Muscle layer of colon (tissue), 2 donors: ENCODE measurements at regions not wholly inside any gene's neighbourhood (a gene's known extent, or its start where the extent isn't known, plus 50 kb on each side); places are given as distances from the start of the nearest gene placed in this dataset.

ENCODE experiments used
- H3K27ac ChIP-seq: one replicate; pipeline ENCODE4 v1.7.0; 2013; ENCODE audit warnings: low read depth, mild to moderate bottlenecking, low read length, moderate library complexity
- H3K27me3 ChIP-seq, 2 donors: one replicate each; pipeline ENCODE4 v1.7.0; 2013; ENCODE audit warnings: low read length in 2 of 2, mild to moderate bottlenecking in 2 of 2; ENCODE audit not compliant: insufficient read depth in 2 of 2, control insufficient read depth in 1 of 2
- H3K36me3 ChIP-seq: one replicate; pipeline ENCODE4 v1.7.0; 2013; ENCODE audit warnings: mild to moderate bottlenecking, low read length; ENCODE audit not compliant: insufficient read depth
- H3K4me1 ChIP-seq: one replicate; pipeline ENCODE4 v1.7.0; 2013; ENCODE audit warnings: mild to moderate bottlenecking, low read length; ENCODE audit not compliant: insufficient read depth
- H3K4me3 ChIP-seq, 2 donors: one replicate each; pipeline ENCODE4 v1.7.0; 2013; ENCODE audit warnings: low read length in 2 of 2, low read depth in 1 of 2, mild to moderate bottlenecking in 1 of 2, moderate library complexity in 1 of 2
- H3K9ac ChIP-seq: one replicate; pipeline ENCODE4 v1.7.0; 2013; ENCODE audit warnings: low read length
- H3K9me3 ChIP-seq: one replicate; pipeline ENCODE4 v1.7.0; 2013; ENCODE audit warnings: mild to moderate bottlenecking, low read length
- donor health status: abdominal sarcoma.
- donor health status: Adenocarcinoma of cecum.

DNA sequence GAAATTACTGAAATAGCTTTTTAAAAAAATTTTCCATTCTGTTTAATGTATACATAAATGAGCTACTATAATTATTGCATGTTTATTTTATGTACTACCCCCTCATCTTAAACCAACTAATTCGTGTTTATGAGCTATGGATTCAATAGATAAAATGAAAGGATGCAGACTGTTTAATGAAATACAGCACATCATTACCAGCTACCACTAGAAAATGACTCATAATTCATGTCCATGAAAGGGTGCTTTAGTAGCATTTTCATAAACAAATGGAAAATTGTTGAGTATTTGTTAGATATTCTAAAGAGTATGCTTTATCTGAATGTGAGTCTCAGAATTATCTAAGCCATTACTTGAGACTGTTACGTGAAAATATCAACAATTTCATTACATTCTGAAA lies 1590.1 kb downstream of the HACE1 start:
- Histone ChIP-seq H3K27ac (no peak overlapping the region), H3K27me3 (no peaks in the 10 kb centered on the region), H3K9me3 (no peaks in the 10 kb centered on the region), H3K4me1 (no peaks in the 10 kb centered on the region), H3K9ac (no peak overlapping the region), H3K36me3 (no peaks in the 10 kb centered on the region), H3K4me3 (no peak overlapping the region)

DNA sequence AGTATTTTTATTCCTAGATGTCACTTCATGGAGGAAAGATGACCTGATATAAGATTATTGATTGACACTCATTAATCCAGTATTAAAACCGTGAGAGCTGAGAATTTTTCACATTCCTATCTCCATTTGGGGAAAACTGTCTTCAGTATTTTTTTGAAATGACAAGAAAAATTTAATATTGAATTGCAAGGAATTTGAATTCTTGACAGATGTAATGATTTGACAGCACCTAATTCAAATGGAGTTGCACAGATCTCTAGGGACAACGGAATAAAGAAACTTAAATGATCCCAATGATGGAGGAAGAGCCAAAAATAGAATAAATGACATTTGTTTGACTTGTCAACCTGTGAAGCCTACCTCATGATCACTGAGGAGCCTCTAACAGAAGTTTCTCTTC lies 1591.4 kb downstream of the HACE1 start:
- H3K4me3 ChIP-seq = no peak overlapping the region
- no peaks in the 10 kb centered on the region for H3K36me3 ChIP-seq
- no peak overlapping the region for H3K27ac ChIP-seq
- no peaks in the 10 kb centered on the region for H3K9me3 ChIP-seq
- no peak overlapping the region for H3K9ac ChIP-seq
- H3K27me3 ChIP-seq = no peaks in the 10 kb centered on the region
- H3K4me1 ChIP-seq = no peaks in the 10 kb centered on the region

DNA sequence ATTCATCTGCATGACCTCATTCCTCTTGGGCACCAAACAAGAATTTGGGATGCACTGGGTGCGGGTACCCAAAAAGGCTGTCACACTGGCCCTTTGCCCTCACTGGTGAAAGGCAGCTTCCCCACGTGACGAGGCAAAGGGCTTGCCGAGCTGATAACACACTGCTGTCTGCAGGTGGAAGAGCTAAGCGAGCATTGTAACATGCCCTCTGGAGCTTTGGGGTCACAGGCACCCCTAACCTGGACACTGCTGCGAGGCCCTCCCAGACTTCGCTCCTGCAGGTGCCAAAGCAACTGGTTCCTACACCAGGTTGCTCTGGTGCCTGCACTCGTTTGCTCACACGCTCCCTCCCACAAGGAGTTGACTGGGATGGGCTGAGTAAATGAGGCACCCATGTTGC lies 1595.7 kb downstream of the HACE1 start:
- Histone ChIP-seq H3K9ac (no peak overlapping the region), H3K36me3 (no peaks in the 10 kb centered on the region), H3K9me3 (no peaks in the 10 kb centered on the region), H3K4me1 (no peaks in the 10 kb centered on the region), H3K27me3 (no peaks in the 10 kb centered on the region), H3K27ac (no peak overlapping the region), H3K4me3 (no peak overlapping the region)

DNA sequence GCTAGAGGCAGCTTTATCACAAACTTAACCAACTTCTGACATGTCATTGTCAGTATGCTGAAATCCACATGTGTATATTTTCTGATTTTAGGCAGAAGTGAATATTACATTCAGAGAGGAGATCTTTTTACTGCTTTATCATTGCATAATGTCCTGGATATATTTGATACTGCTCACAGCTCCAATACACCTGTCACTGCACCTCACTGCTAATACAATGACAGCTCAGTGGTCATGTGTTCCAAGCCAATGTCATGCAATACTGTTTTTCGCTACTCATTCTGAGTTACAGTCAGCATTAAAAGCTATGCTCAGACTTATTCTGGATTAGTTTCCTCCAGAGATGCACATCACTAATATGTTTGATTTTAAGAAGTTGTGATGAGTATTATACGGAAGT lies 1604.6 kb downstream of the HACE1 start:
- Histone ChIP-seq H3K4me3 (no peak overlapping the region), H3K27me3 (no peaks in the 10 kb centered on the region), H3K4me1 (no peaks in the 10 kb centered on the region), H3K27ac (no peak overlapping the region), H3K9ac (no peak overlapping the region), H3K9me3 (no peaks in the 10 kb centered on the region), H3K36me3 (no peaks in the 10 kb centered on the region)

DNA sequence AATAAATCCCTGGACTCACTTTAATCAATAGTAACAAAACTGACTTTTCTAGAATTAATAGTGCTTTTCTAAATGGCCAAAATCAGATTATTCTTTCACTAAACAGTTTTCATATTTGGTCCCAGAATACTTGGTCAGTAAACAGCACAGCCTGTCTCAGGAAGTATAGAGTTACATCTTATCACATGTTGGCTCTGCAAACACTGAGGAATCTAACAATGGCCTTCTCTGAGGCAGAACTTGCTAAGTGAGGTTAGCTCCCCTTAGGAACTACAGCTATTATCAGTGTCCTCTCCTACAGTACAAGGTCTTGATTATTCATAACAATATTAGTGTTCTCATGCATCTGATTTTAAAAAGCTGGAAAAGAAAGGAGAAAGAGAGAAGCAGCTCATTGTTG lies 1622.8 kb downstream of the HACE1 start:
- no peak overlapping the region for H3K9ac ChIP-seq
- no peaks in the 10 kb centered on the region for H3K9me3 ChIP-seq
- no peaks in the 10 kb centered on the region for H3K27me3 ChIP-seq
- no peak overlapping the region for H3K27ac ChIP-seq
- H3K4me3 ChIP-seq = no peak overlapping the region
- H3K4me1 ChIP-seq = no peaks in the 10 kb centered on the region
- no peaks in the 10 kb centered on the region for H3K36me3 ChIP-seq

DNA sequence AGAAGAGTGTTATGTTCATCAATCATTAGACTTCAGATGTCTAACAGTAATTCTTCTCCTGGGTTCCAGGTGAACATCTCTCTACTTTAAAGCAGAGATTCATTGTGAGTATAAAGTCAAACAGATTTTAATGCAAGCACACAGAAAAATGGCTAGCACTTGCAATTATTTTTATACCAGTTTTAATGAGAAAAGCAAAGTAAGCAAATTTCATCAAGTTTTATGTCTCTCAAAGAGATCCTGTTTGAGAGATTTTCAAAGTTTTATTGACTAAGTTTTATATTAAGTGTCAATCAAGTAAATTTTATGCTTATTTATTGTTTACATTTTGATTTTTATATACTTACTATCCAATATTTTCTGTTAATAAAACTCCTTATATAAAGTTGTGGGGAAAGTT lies 1628.5 kb downstream of the HACE1 start:
- Histone ChIP-seq H3K4me3 (no peak overlapping the region), H3K27me3 (no peaks in the 10 kb centered on the region), H3K36me3 (no peaks in the 10 kb centered on the region), H3K4me1 (no peaks in the 10 kb centered on the region), H3K9ac (no peak overlapping the region), H3K9me3 (no peaks in the 10 kb centered on the region), H3K27ac (no peak overlapping the region)

DNA sequence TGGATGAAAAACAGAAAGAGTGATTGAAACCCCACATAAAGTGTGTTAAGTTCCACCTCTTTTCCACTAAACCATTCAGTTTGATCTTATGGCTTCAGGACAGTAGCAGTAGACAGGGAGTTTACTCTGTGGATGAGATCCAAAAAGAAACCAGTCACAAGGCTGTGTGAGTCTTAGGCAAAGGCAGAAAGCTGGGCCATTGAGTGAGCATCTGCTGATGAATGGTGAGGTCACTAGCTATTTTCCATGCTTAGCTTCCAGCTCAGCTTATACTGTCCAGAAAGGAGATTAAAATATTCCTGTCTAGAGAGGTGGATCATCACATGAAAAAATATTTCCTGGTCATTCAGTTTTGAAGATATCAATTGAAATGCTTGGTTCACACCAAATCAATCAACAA lies 1643.9 kb downstream of the HACE1 start:
- H3K4me1 ChIP-seq = peaks cover 4% of the 10 kb centered on the region
- H3K9me3 ChIP-seq = no peaks in the 10 kb centered on the region
- H3K27me3 ChIP-seq = no peaks in the 10 kb centered on the region
- no peak overlapping the region for H3K9ac ChIP-seq
- no peak overlapping the region for H3K4me3 ChIP-seq
- no peak overlapping the region for H3K27ac ChIP-seq
- no peaks in the 10 kb centered on the region for H3K36me3 ChIP-seq

DNA sequence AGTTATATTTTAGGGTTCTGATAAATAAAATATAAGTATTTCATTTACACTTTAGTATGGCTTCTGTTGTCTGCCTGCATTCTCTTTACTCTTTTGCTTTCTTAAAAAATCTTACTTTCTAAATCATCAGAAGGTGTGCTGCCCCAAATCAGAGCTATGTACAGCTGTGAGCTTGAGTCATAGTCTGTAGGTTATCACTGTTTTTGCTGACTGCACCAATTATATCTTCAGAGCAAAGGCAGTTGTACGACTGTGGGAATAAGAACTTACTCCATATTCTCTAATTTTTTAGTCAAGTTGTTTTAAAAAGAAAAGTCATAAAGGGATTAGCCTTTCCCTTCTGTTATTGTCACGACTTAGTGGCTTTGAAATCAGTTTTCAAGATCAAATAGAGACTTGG lies 1649.0 kb downstream of the HACE1 start:
- Histone ChIP-seq H3K4me3 (no peak overlapping the region), H3K27me3 (no peaks in the 10 kb centered on the region), H3K9me3 (no peaks in the 10 kb centered on the region), H3K9ac (no peak overlapping the region), H3K36me3 (no peaks in the 10 kb centered on the region), H3K4me1 (peaks cover 1% of the 10 kb centered on the region), H3K27ac (no peak overlapping the region)

DNA sequence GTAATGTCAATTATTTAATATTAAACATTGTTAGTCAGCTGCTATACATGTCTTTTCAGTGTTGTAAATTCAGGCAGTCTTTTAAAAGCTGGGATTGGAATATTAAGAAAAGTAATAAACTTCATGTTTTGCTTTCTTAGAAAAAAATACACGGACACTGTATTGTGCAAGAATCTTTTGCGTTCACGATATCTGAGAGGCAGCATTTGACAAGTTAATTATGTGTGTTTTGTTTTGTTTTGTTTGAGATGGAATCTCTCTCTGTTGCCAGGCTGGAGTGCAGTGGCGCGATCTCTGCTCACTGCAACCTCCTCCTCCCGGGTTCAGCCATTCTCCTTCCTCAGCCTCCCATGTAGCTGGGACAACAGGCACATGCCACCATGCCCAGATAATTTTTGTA lies 1661.3 kb downstream of the HACE1 start:
- H3K27me3 ChIP-seq = no peaks in the 10 kb centered on the region
- H3K27ac ChIP-seq = no peak overlapping the region
- H3K4me1 ChIP-seq = no peaks in the 10 kb centered on the region
- H3K9me3 ChIP-seq = no peaks in the 10 kb centered on the region
- H3K36me3 ChIP-seq = no peaks in the 10 kb centered on the region
- H3K9ac ChIP-seq = no peak overlapping the region
- no peak overlapping the region for H3K4me3 ChIP-seq

DNA sequence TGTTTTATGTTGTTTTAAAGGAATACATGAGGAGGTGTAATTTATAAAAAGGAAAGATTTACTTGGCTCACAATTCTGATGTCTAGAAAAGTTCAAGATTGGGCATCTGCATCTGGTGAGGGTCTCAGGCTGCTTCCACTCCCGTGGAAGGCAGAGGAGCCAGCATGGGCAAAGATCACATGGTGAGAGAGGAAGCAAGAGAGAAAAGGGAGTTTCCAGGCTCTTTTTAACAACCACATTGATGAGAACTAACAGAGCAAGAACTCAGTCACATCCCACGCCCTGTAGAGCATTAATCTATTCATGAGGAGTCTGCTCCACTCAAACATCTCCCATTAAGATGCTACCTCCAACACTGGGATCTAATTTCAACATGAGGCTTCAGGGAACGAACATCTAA lies 1666.3 kb downstream of the HACE1 start:
- Histone ChIP-seq H3K36me3 (no peaks in the 10 kb centered on the region), H3K4me1 (no peaks in the 10 kb centered on the region), H3K27me3 (no peaks in the 10 kb centered on the region), H3K9ac (no peak overlapping the region), H3K27ac (no peak overlapping the region), H3K9me3 (no peaks in the 10 kb centered on the region), H3K4me3 (no peak overlapping the region)

DNA sequence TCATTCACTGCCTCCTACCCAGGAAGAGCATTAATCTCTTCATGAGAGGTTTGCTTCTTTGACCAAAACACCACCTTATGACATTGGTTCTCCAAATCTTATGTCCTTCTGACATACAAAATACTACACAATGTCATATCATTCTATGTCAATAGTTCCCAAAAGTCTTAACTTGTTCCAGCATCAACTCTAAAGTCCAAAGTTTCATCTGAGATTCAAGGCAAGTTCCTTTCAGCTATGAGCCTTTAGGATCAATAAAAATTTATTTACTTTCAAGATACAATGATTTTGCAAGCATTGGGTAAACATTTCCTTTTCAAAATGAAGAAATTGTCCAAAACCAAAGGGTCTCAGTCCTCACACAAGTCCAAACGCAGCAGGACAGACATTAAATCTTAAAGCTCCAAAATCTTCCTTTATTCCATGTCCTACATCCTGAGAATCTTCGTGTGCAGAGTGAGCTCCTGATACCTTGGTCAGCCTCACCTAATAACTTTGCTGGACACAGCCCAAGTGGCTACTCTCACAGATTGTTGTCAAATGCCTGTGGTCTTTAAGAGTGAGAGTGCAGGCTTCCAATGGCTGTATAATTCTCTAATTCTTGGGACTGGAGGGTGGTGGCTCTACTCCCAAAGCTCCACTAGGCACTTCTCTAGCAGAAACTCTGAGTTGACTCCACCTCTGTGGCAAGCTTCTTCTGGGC lies 1668.2 kb downstream of the HACE1 start:
- no peak overlapping the region for H3K27ac ChIP-seq
- H3K4me1 ChIP-seq = no peaks in the 10 kb centered on the region
- H3K27me3 ChIP-seq = no peaks in the 10 kb centered on the region
- no peak overlapping the region for H3K4me3 ChIP-seq
- H3K9ac ChIP-seq = no peak overlapping the region
- H3K9me3 ChIP-seq = no peaks in the 10 kb centered on the region
- H3K36me3 ChIP-seq = no peaks in the 10 kb centered on the region

DNA sequence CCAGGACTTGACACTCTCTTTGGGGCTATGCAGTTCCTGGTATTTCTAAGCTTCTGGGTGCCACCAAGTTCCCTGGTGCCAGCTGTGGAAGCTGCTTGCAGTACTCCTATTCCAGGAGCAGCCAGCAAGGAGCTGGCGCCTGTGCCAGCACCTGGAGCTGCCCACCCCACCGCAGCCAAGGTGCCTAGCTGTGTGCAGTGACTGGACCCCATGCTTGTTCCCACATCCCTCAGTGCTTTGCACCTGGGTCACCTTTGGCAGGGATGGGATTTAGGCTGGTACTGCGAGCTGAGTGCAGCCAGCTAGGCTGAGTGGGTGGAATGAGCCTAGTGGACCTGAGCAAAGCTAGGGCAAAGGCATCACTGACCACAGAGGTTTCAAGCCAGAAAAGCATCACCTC lies 1674.9 kb downstream of the HACE1 start:
- Histone ChIP-seq H3K4me1 (no peaks in the 10 kb centered on the region), H3K27me3 (no peaks in the 10 kb centered on the region), H3K27ac (no peak overlapping the region), H3K9ac (no peak overlapping the region), H3K36me3 (no peaks in the 10 kb centered on the region), H3K9me3 (no peaks in the 10 kb centered on the region), H3K4me3 (no peak overlapping the region)
